GM13977 (cell line): ENCODE measurements at regions not wholly inside any gene's neighbourhood (a gene's known extent, or its start where the extent isn't known, plus 50 kb on each side); places are given as distances from the start of the nearest gene placed in this dataset.
"Not testable (repeated sequence)": the region's sequence is repeated elsewhere in the genome, so short reads cannot be mapped to it uniquely, and the experiment has no call there.

Experiments
- DNase-seq: peaks from one replicate; pipeline ENCODE4 v3.0.0; 2012; ENCODE audit warnings: low spot score
- in situ Hi-C: fragments of 300-500 bp; cut with MboI; formaldehyde crosslinking; loops from one replicate; pipeline ENCODE4 v1.12.0; 2022; ENCODE audit warnings: low sequenced_read_pairs, low pct_unique_long_range_greater_than_20kb, mixed read lengths, inconsistent platforms; ENCODE audit not compliant: unreplicated experiment
- TF ChIP-seq, protein P1 (sequence below): IDR thresholded peaks from 2 replicates; pipeline ENCODE4 v1.5.1; 2012; ENCODE audit warnings: mild to moderate bottlenecking, control low read depth; ENCODE audit not compliant: insufficient read depth; ENCODE audit errors: extremely low read depth, missing control alignments

DNA sequence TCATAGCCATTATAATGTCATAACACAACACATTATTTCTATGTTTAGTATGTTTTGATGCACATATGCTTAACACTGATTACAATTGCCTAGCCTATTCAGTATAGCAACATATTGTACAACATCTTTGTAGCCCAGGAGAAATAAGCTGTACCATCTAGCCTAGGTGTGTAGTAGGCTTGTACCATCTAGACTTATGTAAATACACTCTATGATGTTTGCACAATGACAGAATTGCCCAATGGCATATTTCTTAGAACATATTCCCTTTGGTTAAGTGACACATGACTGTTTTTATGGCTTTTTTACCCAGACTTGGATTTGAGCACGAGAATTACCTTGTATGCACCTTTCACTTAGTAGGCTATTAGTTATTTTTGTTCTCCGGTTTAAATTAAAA lies 64.5 kb upstream of the HIVEP1 start:
- TF ChIP-seq, protein P1, sequence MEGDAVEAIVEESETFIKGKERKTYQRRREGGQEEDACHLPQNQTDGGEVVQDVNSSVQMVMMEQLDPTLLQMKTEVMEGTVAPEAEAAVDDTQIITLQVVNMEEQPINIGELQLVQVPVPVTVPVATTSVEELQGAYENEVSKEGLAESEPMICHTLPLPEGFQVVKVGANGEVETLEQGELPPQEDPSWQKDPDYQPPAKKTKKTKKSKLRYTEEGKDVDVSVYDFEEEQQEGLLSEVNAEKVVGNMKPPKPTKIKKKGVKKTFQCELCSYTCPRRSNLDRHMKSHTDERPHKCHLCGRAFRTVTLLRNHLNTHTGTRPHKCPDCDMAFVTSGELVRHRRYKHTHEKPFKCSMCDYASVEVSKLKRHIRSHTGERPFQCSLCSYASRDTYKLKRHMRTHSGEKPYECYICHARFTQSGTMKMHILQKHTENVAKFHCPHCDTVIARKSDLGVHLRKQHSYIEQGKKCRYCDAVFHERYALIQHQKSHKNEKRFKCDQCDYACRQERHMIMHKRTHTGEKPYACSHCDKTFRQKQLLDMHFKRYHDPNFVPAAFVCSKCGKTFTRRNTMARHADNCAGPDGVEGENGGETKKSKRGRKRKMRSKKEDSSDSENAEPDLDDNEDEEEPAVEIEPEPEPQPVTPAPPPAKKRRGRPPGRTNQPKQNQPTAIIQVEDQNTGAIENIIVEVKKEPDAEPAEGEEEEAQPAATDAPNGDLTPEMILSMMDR: no peak
- DNase-seq: no peak
- in situ Hi-C loops: no loop called here

DNA sequence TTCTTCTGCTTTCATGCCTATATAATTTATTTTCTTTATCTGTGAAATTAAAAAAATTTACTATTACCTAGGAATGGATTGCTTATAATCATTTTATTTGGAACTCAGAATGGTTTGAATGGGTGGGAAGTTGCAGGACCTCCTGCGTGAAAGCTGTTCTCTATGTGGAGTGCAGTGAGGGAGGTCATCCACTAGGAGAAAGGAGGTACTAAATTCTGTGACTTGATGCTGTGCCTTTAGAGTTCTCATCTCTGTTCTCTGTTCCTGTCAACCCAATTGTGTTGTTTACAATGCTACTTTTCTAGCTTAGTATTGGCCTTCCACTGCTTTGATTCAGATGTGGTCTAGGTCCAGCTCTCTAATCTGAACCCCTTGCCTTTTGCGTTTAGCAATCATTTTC lies 65.0 kb upstream of the HIVEP1 start:
- in situ Hi-C loops: no loop called here
- no peak for DNase-seq
- TF ChIP-seq, protein P1: no peak

DNA sequence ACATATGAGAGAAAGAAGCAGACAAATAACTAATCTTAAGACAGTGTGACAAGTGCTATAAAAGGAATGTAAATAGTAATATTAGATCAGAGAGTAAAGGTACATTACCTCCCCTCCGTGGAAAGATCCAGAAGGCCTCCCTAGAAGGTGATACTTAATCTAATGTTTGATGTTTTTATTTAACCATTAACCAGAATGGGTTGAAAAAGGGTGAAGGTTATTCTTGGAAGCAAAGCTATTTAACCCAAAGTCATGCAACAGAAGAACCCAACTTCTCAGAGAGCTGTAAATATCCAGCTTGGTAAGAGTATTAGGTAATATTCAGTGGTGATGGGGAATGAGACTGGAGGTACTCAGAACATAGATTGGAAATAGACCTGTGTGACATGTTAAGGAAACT lies 68.0 kb upstream of the HIVEP1 start:
- no peak for DNase-seq
- TF ChIP-seq, protein P1: no peak
- in situ Hi-C loops: no loop called here

DNA sequence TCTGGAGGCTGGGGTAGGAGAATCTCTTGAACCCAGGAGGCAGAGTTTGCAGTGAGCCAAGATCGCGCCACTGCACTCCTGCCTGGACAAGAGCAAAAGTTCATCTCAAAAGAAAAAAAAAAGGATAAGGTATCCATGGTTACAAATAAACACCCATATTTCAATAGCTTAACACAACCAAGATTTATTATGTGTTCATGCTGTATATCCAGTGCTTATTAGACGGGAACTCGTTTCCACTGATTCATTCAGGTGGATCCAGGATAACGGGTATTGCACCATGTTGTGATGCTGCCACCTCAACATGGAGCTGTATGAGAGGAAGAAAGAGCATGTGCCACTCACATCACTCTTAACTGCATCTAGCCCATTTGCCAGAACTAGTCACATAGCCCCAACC lies 69.1 kb upstream of the HIVEP1 start:
- no peak for DNase-seq
- in situ Hi-C loops: no loop called here
- TF ChIP-seq, protein P1: no peak

DNA sequence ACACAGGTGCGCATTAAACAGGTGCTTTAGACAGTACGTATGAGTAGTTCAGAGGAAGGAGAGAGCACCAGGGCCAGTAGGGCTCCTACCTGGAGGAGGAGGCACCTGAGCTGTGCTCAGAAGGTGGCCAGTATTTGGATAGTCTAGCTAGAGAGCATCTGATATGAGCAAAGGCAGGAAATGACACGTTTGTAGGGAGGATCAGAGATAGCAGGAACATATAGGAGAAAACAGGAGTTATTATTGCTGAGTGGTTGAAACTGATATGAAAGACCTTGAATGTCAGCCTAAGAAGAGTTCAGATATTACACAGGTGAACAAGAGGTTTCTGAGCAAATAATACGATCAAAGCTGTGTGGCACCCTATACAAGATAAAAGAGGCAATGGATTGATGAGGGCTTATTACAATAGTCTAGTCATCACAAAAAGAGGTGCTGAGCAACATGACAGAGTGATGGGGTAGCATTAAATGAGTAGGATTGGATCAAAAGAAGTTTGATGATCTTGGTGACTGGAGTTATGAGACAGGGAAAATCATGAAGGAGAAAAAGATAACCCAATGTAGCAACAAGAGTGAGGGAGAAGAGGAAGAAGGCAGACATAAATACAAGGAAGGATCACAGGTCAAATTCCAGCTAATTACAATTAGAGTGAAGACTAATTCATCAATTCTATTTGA lies 69.8 kb upstream of the HIVEP1 start:
- no peak for DNase-seq
- in situ Hi-C loops: no loop called here
- TF ChIP-seq, protein P1: no peak

DNA sequence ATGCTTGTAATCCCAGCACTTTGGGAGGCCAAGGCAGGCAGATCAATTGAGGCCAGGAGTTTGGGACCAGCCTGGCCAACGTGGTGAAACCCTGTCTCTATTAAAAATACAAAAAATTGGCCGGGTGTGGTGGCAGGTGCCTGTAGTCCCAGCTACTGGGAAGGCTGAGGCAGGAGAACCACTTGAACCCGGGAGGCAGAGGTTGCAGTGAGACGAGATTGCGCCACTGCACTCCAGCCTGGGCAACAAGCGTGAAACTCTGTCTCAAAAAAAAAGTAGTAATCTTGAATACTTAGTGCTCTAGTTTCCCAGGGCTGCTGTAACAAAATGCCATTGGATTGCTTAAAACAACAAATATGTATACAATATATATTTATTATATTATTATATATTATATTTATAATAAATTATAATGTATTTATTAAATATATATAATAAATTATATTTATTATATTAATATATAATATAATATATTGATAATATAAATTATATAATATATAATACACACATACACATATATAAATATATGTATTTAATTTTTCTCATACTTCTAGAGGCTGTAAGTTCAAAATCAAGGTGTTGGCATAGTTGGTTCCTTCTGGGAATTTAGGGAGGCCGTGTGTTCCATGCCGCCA lies 71.5 kb upstream of the HIVEP1 start:
- DNase-seq, in situ Hi-C loops: not testable (repeated sequence)

DNA sequence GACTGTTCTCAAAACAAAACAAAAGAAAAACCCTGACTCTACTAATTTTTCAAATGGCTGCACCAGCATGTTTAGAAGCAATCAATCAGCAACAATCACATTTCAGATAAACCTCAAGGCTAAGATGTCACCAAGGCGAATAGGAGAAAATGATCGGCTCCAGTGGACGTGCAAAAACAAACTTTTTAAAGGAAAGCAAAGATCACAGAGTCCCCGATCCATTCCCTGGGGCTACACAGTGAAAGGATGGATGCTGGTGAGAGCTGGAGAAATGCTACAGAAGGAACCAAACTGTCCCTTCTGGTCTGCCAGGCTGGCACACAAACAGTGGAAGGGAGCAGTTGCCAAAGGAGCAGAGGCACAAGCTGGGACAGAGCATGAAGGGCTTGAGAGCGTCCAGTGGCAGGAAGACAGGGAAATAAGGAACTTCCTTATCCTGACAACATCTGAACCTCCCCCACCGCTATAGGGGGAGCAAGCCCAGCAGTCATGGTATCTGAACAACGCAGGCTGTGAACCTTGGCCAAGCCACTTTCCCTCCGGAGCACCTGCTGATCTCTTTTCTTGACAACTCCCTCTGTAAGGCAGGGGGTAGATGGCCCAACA lies 73.7 kb upstream of the HIVEP1 start:
- in situ Hi-C loops: no loop called here
- no peak for DNase-seq
- TF ChIP-seq, protein P1: no peak
